LoVo (cell line): ENCODE measurements at regions not wholly inside any gene's neighbourhood (a gene's known extent, or its start where the extent isn't known, plus 50 kb on each side); places are given as distances from the start of the nearest gene placed in this dataset.

Experiments used
- DNase-seq: peaks from one replicate; pipeline ENCODE4 v3.0.0-alpha.2; 2016; ENCODE audit warnings: low spot score

DNA sequence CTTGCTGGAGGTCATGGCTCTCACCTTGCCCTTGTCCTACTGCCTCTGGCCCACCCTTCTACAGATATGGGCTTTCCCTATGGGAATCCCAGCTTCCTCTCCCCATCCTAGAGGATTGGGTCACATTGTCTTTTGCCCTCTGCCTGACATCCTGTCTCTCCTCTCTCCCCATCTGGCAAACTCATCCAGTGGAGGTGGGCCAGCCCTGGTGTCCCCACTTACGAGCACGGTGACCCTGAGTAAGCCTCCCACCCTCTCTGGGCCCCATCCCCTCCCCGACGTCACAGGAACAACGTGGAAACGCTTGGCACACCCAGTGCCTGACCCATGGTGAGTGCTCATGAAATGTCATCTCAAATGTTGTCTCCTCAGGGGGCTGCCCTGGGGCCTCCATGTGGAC is 56.1 kb upstream of the ID3 start:
- no peak for DNase-seq

DNA sequence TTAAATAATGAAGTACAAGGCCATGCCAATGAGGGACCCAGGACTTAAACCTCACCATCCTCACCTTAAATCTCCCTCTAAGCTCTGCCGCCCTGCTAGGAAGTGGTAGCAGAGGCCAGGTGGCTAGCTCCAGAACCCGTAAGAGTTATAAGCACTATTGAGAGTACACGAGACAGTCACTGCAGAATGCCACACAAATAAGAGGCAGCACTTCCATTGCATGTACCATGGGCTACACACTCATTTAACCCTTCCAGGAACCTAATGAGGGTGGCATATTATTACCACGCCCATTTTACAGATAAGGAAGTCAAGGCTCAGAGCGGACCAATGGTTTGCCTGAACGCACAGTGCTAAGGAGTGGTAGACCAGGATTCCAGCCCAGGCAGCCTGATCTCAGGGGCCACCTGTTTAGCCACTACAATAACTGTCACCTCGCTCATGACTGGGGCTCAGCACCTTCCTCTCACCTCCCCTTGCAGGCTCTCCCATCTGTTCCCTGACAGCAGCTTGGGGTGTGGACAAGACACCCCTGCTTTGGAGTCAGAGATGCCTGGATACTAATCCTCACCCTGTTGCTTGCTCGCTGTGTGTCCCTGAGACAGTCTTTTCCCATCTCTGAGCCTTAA is 54.8 kb upstream of the ID3 start:
- no peak for DNase-seq

DNA sequence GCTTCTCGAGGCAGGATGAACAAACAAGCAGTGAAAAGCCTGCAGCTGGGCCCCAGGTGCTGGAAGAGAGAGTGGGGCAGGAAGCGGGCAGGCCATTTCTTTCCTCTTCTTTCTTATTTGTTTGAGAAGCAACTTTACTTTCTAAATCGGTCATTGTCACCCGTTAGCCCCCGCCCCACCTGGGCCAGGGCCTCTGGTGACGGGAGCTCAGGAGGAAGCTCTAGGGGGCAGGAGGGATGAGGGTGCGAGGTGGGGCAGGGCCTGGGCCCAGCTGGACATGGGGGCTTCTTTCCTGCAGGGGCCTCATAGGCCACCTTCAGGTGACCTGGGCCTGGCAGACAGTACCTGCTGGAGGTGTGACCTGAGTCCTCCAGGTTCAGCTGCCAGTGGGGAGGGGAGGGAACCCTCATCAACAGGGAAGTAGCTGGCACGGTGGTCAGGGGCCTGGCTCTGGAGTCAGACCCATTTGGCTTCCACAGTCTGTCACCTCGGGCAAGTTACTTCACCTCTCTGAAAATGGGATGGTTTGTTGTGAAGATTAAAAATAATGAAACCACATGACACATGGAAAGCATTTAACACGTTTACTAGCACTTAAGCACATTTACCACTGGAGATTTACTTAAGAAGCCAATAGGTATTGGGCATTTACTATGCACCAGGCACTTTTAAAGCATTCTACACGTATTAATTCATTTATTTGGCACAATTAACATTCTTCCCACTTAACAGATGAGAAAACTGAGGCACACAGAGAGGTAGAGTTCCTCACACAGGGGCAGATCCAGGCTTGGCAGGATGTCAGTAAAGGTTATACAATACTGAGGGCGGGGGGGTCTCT is 54.1 kb upstream of the ID3 start:
- no peak for DNase-seq

DNA sequence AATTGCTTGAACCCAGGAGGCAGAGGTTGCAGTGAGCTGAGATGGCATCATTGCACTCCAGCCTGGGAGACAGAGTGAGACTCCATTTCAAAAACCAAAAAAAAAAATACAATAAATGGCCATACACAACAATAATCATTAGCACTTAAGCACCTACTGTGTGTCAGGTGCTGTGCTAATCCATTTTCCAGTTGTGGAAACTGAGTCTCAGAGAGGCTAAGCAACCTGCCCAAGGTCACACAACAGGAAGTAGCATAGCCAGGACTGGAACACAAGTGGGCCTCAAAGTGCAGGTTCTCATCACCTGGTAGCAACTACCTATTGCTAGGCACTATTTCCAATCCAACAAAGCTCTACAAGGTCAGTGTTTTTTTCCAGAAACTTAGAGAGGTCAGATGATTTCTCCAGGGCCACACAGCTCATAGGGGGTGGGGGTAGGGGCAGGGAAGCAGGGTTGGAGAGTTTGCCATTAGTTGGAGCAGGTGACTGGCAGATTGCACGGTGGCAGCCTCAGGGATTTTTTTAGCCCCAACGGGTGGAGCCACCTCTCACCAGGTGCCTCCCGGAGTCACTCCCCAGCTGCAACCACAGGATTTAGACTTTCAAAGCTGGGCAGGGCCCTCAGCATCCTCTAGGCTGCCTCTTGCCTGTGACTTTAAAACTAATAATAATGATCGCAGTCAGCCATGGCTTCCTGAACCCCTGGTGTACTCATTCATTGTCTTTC is 52.5 kb upstream of the ID3 start:
- no peak for DNase-seq

DNA sequence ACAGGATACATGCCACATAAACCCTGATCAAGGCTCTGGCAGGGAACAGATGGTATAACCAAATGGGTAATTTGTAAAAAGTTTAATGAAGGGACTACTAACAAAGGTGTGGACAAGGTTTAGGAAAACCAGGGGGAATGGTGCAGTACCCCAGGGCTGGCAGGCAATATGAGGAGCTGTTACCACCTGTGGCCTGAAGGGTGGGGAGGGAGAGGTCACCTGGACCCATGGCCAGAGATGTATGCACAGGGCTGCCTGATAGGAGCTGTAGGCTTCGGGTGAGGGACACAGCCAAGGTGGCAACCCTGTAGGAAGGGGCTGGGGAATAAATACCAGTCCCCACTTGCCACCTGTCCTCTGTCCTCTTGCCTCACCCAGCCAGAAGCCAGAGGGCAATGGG is 51.4 kb upstream of the ID3 start:
- DNase-seq: no peak

DNA sequence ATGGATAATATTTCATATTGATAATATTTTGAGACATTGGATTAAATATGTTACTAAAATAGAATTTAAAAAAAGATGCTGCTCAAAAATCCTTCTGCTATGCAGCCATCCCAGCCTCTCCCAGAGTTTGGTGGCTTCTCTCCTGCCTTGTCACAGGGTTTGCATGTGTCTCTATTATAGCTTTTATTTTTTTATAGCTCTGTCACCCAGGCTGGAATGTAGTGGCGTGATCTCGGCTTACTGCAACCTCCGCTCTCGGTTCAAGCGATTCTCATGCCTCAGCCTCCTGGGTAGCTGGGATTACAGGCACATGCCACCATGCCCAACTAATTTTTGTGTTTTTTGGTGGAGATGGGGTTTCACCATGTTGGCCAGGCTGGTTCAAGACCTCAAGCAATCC is 50.7 kb upstream of the ID3 start:
- no peak for DNase-seq
